Immature natural killer cell (primary cell): ENCODE measurements at regions not wholly inside any gene's neighbourhood (a gene's known extent, or its start where the extent isn't known, plus 50 kb on each side); places are given as distances from the start of the nearest gene placed in this dataset.

Source experiments
- DNase-seq, 3 donors: peaks; one replicate each; pipeline ENCODE4 v3.0.0; 2022; ENCODE audit warnings: mixed read lengths in 1 of 3
- H3K27ac Mint-ChIP-seq, 6 donors: one replicate each; pipeline ENCODE4 v1.8.0; 2020; ENCODE audit warnings: mixed read lengths in 6 of 6, mild to moderate bottlenecking in 5 of 6, inconsistent platforms in 4 of 6, moderate library complexity in 3 of 6
- H3K27me3 Mint-ChIP-seq, 3 donors: one replicate each; pipeline ENCODE4 v1.8.0; 2020 to 2021; ENCODE audit warnings: low read depth in 3 of 3, mild to moderate bottlenecking in 3 of 3, mixed read lengths in 3 of 3, moderate library complexity in 3 of 3, inconsistent platforms in 1 of 3
- H3K36me3 Mint-ChIP-seq, 3 donors: one replicate each; pipeline ENCODE4 v1.8.0; 2020; ENCODE audit warnings: mixed read lengths in 3 of 3, inconsistent platforms in 2 of 3, mild to moderate bottlenecking in 2 of 3
- H3K4me1 Mint-ChIP-seq, 2 donors: one replicate each; pipeline ENCODE4 v1.8.0; 2020; ENCODE audit warnings: inconsistent platforms in 2 of 2, mild to moderate bottlenecking in 2 of 2, mixed read lengths in 2 of 2, moderate library complexity in 1 of 2
- H3K4me3 Mint-ChIP-seq, 5 donors: one replicate each; pipeline ENCODE4 v1.8.0; 2020; ENCODE audit warnings: mild to moderate bottlenecking in 5 of 5, mixed read lengths in 5 of 5, inconsistent platforms in 3 of 5, moderate library complexity in 3 of 5
- H3K9me3 Mint-ChIP-seq, 6 donors: one replicate each; pipeline ENCODE4 v1.8.0; 2020; ENCODE audit warnings: mild to moderate bottlenecking in 6 of 6, mixed read lengths in 6 of 6, inconsistent platforms in 4 of 6, moderate library complexity in 3 of 6

DNA sequence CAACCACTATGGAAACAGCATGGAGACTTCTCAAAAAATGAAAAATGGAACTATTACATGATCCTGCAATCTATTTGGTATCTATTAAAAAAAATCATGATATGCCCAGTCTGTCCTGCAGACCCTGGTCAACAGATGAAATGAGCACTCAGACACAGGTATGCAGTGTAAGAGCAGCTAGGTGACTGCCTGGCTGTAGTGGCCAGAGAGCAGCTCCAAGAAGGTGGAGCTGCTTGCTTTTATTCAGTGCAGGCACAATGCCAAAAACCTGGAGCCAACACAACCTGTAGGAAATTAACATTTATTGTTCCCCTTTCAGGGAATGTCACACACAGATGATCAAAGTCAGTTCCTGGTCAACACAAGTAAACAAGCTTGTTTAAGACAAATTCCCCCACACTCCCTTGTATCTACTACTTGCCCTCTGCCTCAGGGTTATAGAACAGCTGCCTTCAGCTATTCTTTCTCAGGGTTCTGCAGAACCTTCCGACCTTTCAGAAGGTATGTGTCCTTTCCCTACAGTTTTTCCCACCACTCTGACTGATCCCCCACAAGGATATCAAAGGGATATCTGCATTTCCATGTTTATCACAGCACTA, 933.7 kb upstream of the SLITRK5 start:
- Mint-ChIP-seq H3K9me3 (peaks cover 0 to 31% (median 11%) of the 10 kb centered on the region in 6 donors), H3K4me1 (no peaks in the 10 kb centered on the region), H3K27ac (no peak overlapping the region), H3K4me3 (no peak overlapping the region), H3K27me3 (no peaks in the 10 kb centered on the region), H3K36me3 (no peaks in the 10 kb centered on the region)
- DNase-seq: no peak

DNA sequence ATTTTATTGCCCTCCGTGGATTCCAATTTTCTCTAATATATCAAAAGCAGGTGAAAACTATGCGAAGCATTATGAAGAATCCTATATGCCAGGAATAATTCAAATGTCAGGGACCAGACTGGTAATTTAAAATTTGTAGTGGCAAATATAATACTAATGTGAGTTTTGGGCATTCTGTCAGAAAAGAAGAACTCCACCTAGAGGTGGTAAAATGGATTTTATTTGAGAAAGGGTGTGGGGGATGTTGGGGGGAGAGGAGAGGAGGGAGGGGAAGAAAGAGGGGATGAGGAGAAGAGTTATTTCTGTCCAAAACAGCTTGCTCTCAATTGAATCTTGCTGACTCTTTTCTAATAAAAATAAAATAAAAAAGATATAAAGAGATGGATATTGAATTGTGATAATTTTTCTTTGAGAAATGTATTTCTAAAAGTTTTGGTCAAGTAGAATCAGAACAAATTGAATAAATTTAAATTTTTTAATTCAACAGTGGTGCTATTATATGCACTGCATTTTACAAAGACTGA, 929.3 kb upstream of the SLITRK5 start:
- no peak overlapping the region for H3K27ac Mint-ChIP-seq
- H3K27me3 Mint-ChIP-seq: no peaks in the 10 kb centered on the region
- no peak overlapping the region for H3K4me3 Mint-ChIP-seq
- H3K36me3 Mint-ChIP-seq: no peaks in the 10 kb centered on the region
- peaks cover 2 to 22% (median 10%) of the 10 kb centered on the region in 6 donors for H3K9me3 Mint-ChIP-seq
- DNase-seq: no peak
- H3K4me1 Mint-ChIP-seq: no peaks in the 10 kb centered on the region

- peaks cover 0 to 6% (median 2%) of the 10 kb centered on the region in 3 donors for H3K27me3 Mint-ChIP-seq
- peaks cover 18 to 47% (median 27%) of the 10 kb centered on the region in 6 donors for H3K9me3 Mint-ChIP-seq
- H3K4me1 Mint-ChIP-seq: peaks cover 0 to 11% of the 10 kb centered on the region in 2 donors
- H3K27ac Mint-ChIP-seq: peak overlapping the region; percentile 14 to 94 (median 68)
- H3K36me3 Mint-ChIP-seq: no peaks in the 10 kb centered on the region
- H3K4me3 Mint-ChIP-seq: peak overlapping the region in 3 of 5 donors; percentile 11 to 74 (median 41)
- peak; percentile 14 to 62 (median 57) for DNase-seq
Measured at GRCh38 chr13:86757236-86757978, 913.8 kb upstream of the SLITRK5 start.

DNA sequence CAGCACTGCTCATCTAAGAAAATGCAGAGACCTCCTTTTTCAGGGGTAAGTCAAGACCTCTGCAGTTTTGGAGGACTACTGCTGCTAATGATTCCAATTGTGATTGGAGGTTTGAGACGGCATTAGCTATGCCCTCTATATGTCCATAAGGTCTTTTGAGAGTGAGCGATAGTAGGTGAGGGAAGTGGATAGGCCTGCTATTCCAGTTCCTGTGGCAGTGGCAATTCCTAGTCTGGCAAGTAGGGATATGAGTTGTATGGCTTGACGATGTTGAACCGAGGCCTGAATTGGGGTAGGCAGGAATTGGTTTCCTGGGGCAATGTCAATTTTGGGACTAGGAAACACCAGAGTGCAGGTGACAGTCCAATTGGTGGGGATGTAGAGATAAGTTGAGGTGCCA, 913.1 kb upstream of the SLITRK5 start:
- DNase-seq: no peak
- H3K9me3 Mint-ChIP-seq: peaks cover 24 to 50% (median 34%) of the 10 kb centered on the region in 6 donors
- peaks cover 0 to 3% (median 0%) of the 10 kb centered on the region in 3 donors for H3K36me3 Mint-ChIP-seq
- H3K4me3 Mint-ChIP-seq: peak overlapping the region in 3 of 5 donors; percentile 2 to 74 (median 36)
- H3K4me1 Mint-ChIP-seq: peaks cover 0 to 11% of the 10 kb centered on the region in 2 donors
- H3K27ac Mint-ChIP-seq: peak overlapping the region in 3 of 6 donors; percentile 63 to 94 (median 66)
- H3K27me3 Mint-ChIP-seq: peaks cover 0 to 6% (median 2%) of the 10 kb centered on the region in 3 donors

GRCh38 chr13:86760620-86761019, 910.6 kb upstream of the SLITRK5 start:
- peaks cover 0 to 5% (median 0%) of the 10 kb centered on the region in 3 donors for H3K27me3 Mint-ChIP-seq
- peak overlapping the region in 3 of 6 donors; percentile 9 to 70 (median 38) for H3K27ac Mint-ChIP-seq
- H3K36me3 Mint-ChIP-seq: peaks cover 0 to 9% (median 3%) of the 10 kb centered on the region in 3 donors
- peaks cover 0 to 11% of the 10 kb centered on the region in 2 donors for H3K4me1 Mint-ChIP-seq
- DNase-seq: peak in 1 of 3 donors; percentile 9
- peak overlapping the region in 3 of 5 donors; percentile 6 to 29 (median 17) for H3K4me3 Mint-ChIP-seq
- H3K9me3 Mint-ChIP-seq: peaks cover 27 to 70% (median 43%) of the 10 kb centered on the region in 6 donors

DNA sequence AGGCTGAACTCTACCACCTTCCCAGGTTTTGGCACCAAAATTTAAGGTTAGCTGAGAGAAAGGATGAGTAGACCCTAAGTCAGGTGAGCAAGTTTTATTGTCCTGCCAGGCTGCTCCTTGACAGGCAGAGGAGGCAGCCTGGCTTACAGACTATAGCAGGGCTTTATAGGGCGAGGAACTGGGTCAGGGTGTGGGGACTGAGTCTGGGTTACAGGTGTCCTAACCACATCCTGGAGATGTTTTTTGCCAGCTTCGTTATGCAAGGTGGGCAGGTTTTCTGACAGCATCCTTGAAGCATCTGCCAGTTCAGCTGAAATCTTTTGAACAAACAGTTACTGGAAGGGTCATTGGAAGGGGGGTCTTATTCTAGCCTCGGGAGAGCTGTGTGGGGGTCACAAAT, 905.7 kb upstream of the SLITRK5 start:
- DNase-seq: peak in 2 of 3 donors; percentile 7 to 20
- no peaks in the 10 kb centered on the region for H3K27me3 Mint-ChIP-seq
- H3K4me1 Mint-ChIP-seq: peaks cover 0 to 1% of the 10 kb centered on the region in 2 donors
- H3K9me3 Mint-ChIP-seq: peaks cover 15 to 57% (median 34%) of the 10 kb centered on the region in 6 donors
- peaks cover 0 to 9% (median 3%) of the 10 kb centered on the region in 3 donors for H3K36me3 Mint-ChIP-seq
- H3K4me3 Mint-ChIP-seq: no peak overlapping the region
- peak overlapping the region in 1 of 6 donors; percentile 50 for H3K27ac Mint-ChIP-seq

- Mint-ChIP-seq H3K4me3 (no peak overlapping the region), H3K27me3 (peaks cover 0 to 2% (median 0%) of the 10 kb centered on the region in 3 donors), H3K36me3 (peaks cover 0 to 5% (median 0%) of the 10 kb centered on the region in 3 donors), H3K9me3 (peaks cover 9 to 37% (median 15%) of the 10 kb centered on the region in 6 donors), H3K4me1 (no peaks in the 10 kb centered on the region), H3K27ac (no peak overlapping the region)
- DNase-seq: no peak
Measured at GRCh38 chr13:86788616-86789015, 882.6 kb upstream of the SLITRK5 start.

DNA sequence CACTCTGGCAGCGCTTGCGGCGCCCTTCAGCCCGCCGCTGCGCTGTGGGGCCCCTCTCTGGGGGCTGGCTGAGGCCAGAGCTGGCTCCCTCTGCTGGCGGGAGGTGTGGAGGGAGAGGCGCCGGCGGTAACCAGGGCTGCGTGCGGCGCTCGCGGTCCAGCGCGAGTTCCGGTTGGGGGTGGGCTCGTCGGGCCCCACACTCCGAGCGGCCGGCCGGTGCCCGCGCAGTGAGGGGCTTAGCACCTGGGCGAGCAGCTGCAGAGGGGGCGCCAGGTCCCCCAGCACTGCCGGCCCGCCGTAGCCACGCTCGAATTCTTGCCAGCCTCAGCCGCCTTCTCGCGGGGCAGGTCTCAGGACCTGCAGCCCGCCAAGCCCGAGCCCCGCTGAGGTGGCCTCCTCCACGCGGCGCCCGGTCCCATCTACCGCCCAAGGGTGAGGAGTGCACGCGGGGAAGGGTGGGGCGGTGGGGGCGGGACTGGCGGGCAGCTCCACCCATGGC, 879.0 kb upstream of the SLITRK5 start:
- no peak for DNase-seq
- Mint-ChIP-seq H3K27me3 (peaks cover 0 to 2% (median 0%) of the 10 kb centered on the region in 3 donors), H3K4me1 (no peaks in the 10 kb centered on the region), H3K36me3 (peaks cover 0 to 5% (median 0%) of the 10 kb centered on the region in 3 donors), H3K9me3 (peaks cover 9 to 26% (median 17%) of the 10 kb centered on the region in 6 donors), H3K4me3 (no peak overlapping the region), H3K27ac (no peak overlapping the region)

DNA sequence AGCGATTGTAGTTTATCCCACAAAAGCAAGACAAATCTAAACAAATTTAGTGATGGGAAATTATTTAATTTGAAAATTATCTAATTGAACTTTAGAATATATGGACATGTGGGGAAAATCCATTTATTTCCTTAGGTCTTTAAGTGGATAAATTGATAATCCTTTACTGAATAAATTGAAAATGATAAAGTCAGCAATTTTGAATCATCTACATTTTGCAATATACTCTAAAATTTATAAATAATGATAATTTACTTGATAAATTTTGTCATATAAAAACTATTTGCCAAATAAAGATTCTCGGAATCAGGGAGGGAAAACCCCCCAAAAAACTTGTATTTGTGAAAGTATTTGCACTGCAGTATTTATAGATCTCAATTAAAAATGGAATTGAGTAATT, 875.3 kb upstream of the SLITRK5 start:
- Mint-ChIP-seq H3K27me3 (no peaks in the 10 kb centered on the region), H3K36me3 (peaks cover 0 to 5% (median 3%) of the 10 kb centered on the region in 3 donors), H3K4me1 (no peaks in the 10 kb centered on the region), H3K4me3 (no peak overlapping the region), H3K9me3 (peaks cover 7 to 24% (median 19%) of the 10 kb centered on the region in 6 donors), H3K27ac (no peak overlapping the region)
- DNase-seq: no peak

GRCh38 chr13:86810361-86810760, 860.8 kb upstream of the SLITRK5 start:
- Mint-ChIP-seq H3K27ac (no peak overlapping the region), H3K27me3 (peaks cover 0 to 2% (median 0%) of the 10 kb centered on the region in 3 donors), H3K9me3 (peaks cover 3 to 16% (median 6%) of the 10 kb centered on the region in 6 donors), H3K4me3 (no peak overlapping the region), H3K4me1 (no peaks in the 10 kb centered on the region), H3K36me3 (no peaks in the 10 kb centered on the region)
- no peak for DNase-seq

- Mint-ChIP-seq H3K9me3 (peaks cover 0 to 10% (median 3%) of the 10 kb centered on the region in 6 donors), H3K4me3 (no peak overlapping the region), H3K4me1 (no peaks in the 10 kb centered on the region), H3K36me3 (no peaks in the 10 kb centered on the region), H3K27me3 (peaks cover 0 to 2% (median 0%) of the 10 kb centered on the region in 3 donors), H3K27ac (no peak overlapping the region)
- no peak for DNase-seq
Measured at GRCh38 chr13:86813198-86813597, 858.0 kb upstream of the SLITRK5 start.

GRCh38 chr13:86825410-86825809, 845.8 kb upstream of the SLITRK5 start:
- H3K27me3 Mint-ChIP-seq: peaks cover 0 to 2% (median 0%) of the 10 kb centered on the region in 3 donors
- H3K4me1 Mint-ChIP-seq: no peaks in the 10 kb centered on the region
- H3K36me3 Mint-ChIP-seq: no peaks in the 10 kb centered on the region
- H3K9me3 Mint-ChIP-seq: peaks cover 1 to 25% (median 5%) of the 10 kb centered on the region in 6 donors
- no peak overlapping the region for H3K27ac Mint-ChIP-seq
- no peak for DNase-seq
- no peak overlapping the region for H3K4me3 Mint-ChIP-seq

DNA sequence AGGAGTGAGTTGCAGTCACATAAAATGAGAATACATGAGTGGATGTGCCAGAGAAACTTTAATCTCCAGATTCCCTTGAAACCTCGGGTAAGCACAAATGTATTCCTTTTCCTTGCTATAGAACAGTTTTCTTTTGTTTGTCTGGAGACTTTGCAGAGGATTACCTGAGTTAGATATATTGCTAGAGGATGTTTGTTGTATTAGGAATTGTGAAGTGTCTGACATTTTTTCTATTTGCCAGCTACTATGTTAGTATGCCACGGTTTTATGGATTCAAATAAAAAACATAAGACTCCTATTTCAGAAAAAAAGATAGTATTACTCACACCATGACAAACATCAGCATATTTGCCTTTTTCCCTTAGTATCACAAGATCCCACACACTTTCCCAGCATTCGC, 844.9 kb upstream of the SLITRK5 start:
- Mint-ChIP-seq H3K4me1 (no peaks in the 10 kb centered on the region), H3K36me3 (no peaks in the 10 kb centered on the region), H3K9me3 (peaks cover 0 to 19% (median 6%) of the 10 kb centered on the region in 6 donors), H3K27ac (no peak overlapping the region), H3K27me3 (peaks cover 0 to 2% (median 0%) of the 10 kb centered on the region in 3 donors), H3K4me3 (no peak overlapping the region)
- no peak for DNase-seq

DNA sequence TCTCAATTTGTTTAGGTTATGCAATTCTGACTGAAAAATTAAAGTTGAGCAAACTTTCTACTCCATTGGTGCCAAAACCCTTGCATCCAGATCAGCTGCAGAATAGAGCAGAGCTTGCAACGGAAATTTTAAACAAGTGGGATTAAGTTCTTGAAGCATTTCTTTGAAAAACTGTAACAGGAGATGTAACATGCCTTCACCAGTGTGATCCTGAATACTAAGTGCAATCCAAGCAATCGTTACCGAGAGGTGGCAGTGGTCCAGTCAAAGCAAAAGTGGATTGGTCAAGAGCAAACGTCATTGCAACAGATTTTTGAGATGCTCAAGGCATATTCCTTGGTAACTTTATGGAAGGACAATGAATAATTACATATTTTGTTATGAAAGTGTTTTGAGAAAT, 841.1 kb upstream of the SLITRK5 start:
- Mint-ChIP-seq H3K27ac (no peak overlapping the region), H3K36me3 (no peaks in the 10 kb centered on the region), H3K4me3 (no peak overlapping the region), H3K4me1 (no peaks in the 10 kb centered on the region), H3K27me3 (peaks cover 0 to 2% (median 0%) of the 10 kb centered on the region in 3 donors), H3K9me3 (peaks cover 0 to 16% (median 6%) of the 10 kb centered on the region in 6 donors)
- no peak for DNase-seq
